Tibial nerve (tissue), 4 donors: ENCODE measurements at regions not wholly inside any gene's neighbourhood (a gene's known extent, or its start where the extent isn't known, plus 50 kb on each side); places are given as distances from the start of the nearest gene placed in this dataset.

Source experiments
- DNase-seq, 2 donors: peaks; one replicate each; pipeline ENCODE4 v3.0.0-alpha.2; 2019; ENCODE audit warnings: low spot score in 2 of 2
- H3K27ac ChIP-seq, 4 donors: fragments of 200-600 bp; sonication (generic) in 3 of 4; one replicate each; pipeline ENCODE4 v1.5.1; 2017 to 2019; ENCODE audit warnings: mild to moderate bottlenecking in 1 of 4
- H3K27me3 ChIP-seq, 2 donors: fragments of 200-600 bp; sonication (generic) in 1 of 2; one replicate each; pipeline versions ENCODE4 v1.5.1 to v1.6.0; 2017 to 2019
- H3K36me3 ChIP-seq, 3 donors: fragments of 200-600 bp; sonication (generic); one replicate each; pipeline ENCODE4 v1.5.1; 2018 to 2019
- H3K4me1 ChIP-seq, 4 donors: fragments of 200-600 bp; sonication (generic) in 3 of 4; one replicate each; pipeline ENCODE4 v1.5.1; 2017 to 2019
- H3K4me3 ChIP-seq, 4 donors: fragments of 200-600 bp; sonication (generic) in 3 of 4; one replicate each; pipeline ENCODE4 v1.5.1; 2017 to 2019; ENCODE audit warnings: mild to moderate bottlenecking in 1 of 4, moderate library complexity in 1 of 4
- H3K9me3 ChIP-seq, 4 donors: fragments of 200-600 bp; sonication (generic) in 3 of 4; one replicate each; pipeline ENCODE4 v1.5.1; 2017 to 2019
- EP300 ChIP-seq, 2 donors: sonication (generic); formaldehyde crosslinking; IDR thresholded peaks; one replicate each; pipeline ENCODE4 v1.6.1; 2017; ENCODE audit warnings: antibody characterized with exemption in 2 of 2, mild to moderate bottlenecking in 1 of 2
- POLR2A ChIP-seq, 2 donors: fragments of 450-650 bp; IDR thresholded peaks; one replicate each; pipeline ENCODE4 v1.6.1; 2017; ENCODE audit warnings: antibody characterized with exemption in 2 of 2, mild to moderate bottlenecking in 2 of 2, moderate library complexity in 2 of 2
- WGBS, 2 donors: methylation state at CpG; one replicate each; pipeline ENCODE4 v1.1.5; 2018; 5-methylcytosine and 5-hydroxymethylcytosine counted together
- TF ChIP-seq, protein P1 (sequence below), 5 experiments: fragments of 200-600 bp in 3 of 5; fragments of 450-650 bp in 2 of 5; sonication (generic) in 3 of 5; IDR thresholded peaks; one replicate each; pipeline ENCODE4 v1.5.1; 2016 to 2019; ENCODE audit warnings: antibody characterized with exemption in 5 of 5, mild to moderate bottlenecking in 3 of 5, moderate library complexity in 2 of 5

DNA sequence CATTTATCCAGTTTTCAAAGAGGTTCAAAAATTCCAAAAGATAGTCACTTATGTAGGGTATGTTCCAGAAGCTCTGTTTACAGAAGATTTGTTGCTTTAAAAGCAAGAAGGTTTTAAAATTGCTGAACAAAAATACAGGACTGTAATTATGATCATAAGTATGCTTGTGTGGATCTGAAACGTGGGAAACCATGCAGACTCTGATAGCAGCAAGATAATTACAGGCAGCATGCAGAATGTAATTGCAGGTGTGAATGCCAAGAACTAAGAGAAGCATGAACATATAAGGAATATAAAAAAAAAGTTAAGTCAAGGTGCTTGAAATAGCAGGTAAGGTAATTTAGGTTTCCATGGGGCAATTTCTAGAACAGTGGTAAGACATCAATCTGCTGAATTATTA is 405.7 kb downstream of the ARL4A start:
- Histone ChIP-seq H3K27ac (no peak overlapping the region), H3K9me3 (no peaks in the 10 kb centered on the region), H3K36me3 (no peaks in the 10 kb centered on the region), H3K4me1 (no peaks in the 10 kb centered on the region), H3K4me3 (no peak overlapping the region), H3K27me3 (no peaks in the 10 kb centered on the region)
- TF ChIP-seq POLR2A (IDR thresholded peaks at IDR 0.05) (no peak), EP300 (IDR thresholded peaks at IDR 0.05) (no peak)
- TF ChIP-seq, protein P1, sequence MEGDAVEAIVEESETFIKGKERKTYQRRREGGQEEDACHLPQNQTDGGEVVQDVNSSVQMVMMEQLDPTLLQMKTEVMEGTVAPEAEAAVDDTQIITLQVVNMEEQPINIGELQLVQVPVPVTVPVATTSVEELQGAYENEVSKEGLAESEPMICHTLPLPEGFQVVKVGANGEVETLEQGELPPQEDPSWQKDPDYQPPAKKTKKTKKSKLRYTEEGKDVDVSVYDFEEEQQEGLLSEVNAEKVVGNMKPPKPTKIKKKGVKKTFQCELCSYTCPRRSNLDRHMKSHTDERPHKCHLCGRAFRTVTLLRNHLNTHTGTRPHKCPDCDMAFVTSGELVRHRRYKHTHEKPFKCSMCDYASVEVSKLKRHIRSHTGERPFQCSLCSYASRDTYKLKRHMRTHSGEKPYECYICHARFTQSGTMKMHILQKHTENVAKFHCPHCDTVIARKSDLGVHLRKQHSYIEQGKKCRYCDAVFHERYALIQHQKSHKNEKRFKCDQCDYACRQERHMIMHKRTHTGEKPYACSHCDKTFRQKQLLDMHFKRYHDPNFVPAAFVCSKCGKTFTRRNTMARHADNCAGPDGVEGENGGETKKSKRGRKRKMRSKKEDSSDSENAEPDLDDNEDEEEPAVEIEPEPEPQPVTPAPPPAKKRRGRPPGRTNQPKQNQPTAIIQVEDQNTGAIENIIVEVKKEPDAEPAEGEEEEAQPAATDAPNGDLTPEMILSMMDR (IDR thresholded peaks at IDR 0.05) = no peak
- DNase-seq = no peak
- WGBS, 2 donors = 32 to 39% methylated on average over 1 of the region's 1 CpG

DNA sequence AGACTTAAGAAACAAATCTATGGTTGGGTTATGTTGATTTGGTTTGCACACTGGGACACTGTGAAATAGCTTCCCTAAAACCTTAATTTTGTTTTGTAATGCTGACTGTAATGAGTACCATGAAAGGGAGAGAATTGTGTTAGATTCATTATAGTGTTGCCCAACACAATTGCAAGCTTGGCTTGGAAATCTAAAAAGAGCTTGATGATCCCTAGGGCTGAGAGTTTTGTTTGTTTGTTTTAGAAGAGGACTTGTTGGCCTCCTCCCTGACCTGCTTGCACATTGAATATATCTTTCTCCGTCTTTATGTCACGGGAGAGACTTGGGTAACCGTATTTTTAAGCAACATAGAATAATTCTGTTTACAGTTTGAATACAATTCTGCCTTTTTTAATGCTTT is 410.1 kb downstream of the ARL4A start:
- TF ChIP-seq, protein P1 (IDR thresholded peaks at IDR 0.05) = no peak
- no peak for TF ChIP-seq EP300 (IDR thresholded peaks at IDR 0.05)
- WGBS, 2 donors = 38 to 42% methylated on average over 3 of the region's 3 CpGs
- H3K36me3 ChIP-seq = no peaks in the 10 kb centered on the region
- H3K9me3 ChIP-seq = no peaks in the 10 kb centered on the region
- DNase-seq = no peak
- H3K27ac ChIP-seq = no peak overlapping the region
- no peaks in the 10 kb centered on the region for H3K4me1 ChIP-seq
- no peak overlapping the region for H3K4me3 ChIP-seq
- no peaks in the 10 kb centered on the region for H3K27me3 ChIP-seq

DNA sequence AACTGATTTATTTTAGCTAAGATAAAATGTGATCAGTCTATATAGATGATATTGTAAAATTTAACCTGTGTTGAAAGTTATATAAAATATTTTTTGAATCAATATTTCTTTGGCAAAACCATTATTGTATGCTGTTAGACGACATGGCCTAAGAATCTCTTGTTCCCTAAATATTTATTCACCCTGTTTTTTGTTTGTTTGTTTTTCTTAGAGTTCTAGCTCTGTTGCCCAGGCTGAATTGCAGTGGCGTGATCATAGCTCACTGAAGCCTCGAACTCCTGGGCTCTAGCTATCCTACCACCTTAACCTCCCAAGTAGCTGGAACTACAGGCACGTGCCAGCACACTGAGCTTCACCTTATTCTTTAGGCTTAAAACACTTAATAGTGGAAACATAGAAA is 410.7 kb downstream of the ARL4A start:
- Histone ChIP-seq H3K27me3 (no peaks in the 10 kb centered on the region), H3K4me3 (no peak overlapping the region), H3K27ac (no peak overlapping the region), H3K36me3 (no peaks in the 10 kb centered on the region), H3K9me3 (no peaks in the 10 kb centered on the region), H3K4me1 (no peaks in the 10 kb centered on the region)
- DNase-seq = no peak
- TF ChIP-seq EP300 (IDR thresholded peaks at IDR 0.05) = no peak
- TF ChIP-seq, protein P1 (IDR thresholded peaks at IDR 0.05) = no peak
- no peak for TF ChIP-seq POLR2A (IDR thresholded peaks at IDR 0.05)
- WGBS, 2 donors = 88 to 89% methylated on average over 4 of the region's 4 CpGs

DNA sequence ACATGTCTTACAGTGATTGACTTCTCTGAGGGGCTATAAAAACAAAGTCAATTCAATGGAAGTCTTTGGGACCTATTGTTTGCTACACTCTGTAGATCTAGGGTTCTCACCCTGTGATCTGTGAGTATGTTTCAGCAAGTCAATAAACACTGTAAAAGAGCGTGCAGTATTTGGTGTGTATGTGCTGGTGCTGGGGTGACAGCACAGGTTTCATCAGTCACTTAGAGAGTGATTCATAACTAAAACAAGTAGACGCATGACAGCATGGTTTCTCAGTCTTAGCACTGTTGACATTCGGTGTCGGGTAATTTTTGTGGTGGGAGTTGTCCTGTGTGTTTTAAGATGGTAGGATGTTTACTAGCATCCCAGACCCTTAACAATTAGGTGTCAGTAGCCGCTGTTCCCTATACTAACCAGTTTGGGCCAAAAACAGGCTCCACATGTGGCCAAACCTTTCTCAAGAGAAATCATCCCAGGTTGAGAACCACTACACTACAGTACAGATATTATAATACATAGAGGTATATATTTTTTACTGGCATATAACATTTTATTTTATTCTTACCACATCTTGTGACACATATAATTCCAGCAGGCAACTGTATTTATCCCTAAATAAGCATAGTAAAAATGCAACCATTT is 411.8 kb downstream of the ARL4A start:
- Histone ChIP-seq H3K4me1 (no peaks in the 10 kb centered on the region), H3K9me3 (no peaks in the 10 kb centered on the region), H3K27ac (no peak overlapping the region), H3K36me3 (no peaks in the 10 kb centered on the region), H3K27me3 (no peaks in the 10 kb centered on the region), H3K4me3 (no peak overlapping the region)
- TF ChIP-seq, protein P1 (IDR thresholded peaks at IDR 0.05) = no peak
- TF ChIP-seq EP300 (IDR thresholded peaks at IDR 0.05) = no peak
- no peak for TF ChIP-seq POLR2A (IDR thresholded peaks at IDR 0.05)
- WGBS, 2 donors = 74 to 77% methylated on average over 5 of the region's 5 CpGs
- no peak for DNase-seq

DNA sequence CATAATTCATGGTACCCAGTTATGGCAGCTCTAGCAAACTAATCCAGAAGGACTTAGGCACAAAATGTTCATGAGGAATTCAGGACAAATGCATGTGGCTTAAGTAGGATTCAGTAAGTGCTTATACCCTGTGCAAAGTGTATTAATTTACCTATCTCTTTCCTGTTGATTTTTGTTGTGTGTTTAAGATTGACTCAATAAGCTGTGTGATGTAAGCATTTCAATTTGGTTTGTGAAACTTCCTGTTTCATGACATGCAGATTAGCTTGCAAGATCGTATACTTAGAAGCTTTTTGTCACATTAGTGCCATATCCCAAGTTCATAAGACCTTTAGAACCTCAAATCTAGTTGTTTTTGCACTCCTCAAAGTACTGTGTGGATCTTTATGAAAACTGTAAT is 416.7 kb downstream of the ARL4A start:
- no peaks in the 10 kb centered on the region for H3K9me3 ChIP-seq
- no peak for DNase-seq
- WGBS, 2 donors = 89 to 91% methylated on average over 1 of the region's 1 CpG
- H3K4me3 ChIP-seq = no peak overlapping the region
- H3K4me1 ChIP-seq = no peaks in the 10 kb centered on the region
- no peak overlapping the region for H3K27ac ChIP-seq
- TF ChIP-seq, protein P1 (IDR thresholded peaks at IDR 0.05) = no peak
- TF ChIP-seq EP300 (IDR thresholded peaks at IDR 0.05) = no peak
- TF ChIP-seq POLR2A (IDR thresholded peaks at IDR 0.05) = no peak
- no peaks in the 10 kb centered on the region for H3K36me3 ChIP-seq
- no peaks in the 10 kb centered on the region for H3K27me3 ChIP-seq
